NCI-H2107 treated with DMSO at 0.1 percent for 48 hours (cell line): ENCODE measurements at regions not wholly inside any gene's neighbourhood (a gene's known extent, or its start where the extent isn't known, plus 50 kb on each side); places are given as distances from the start of the nearest gene placed in this dataset.
A peak's percentile ranks its signal among the peaks of the same experiment; 100 is the strongest.
"Not testable (repeated sequence)": the region's sequence is repeated elsewhere in the genome, so short reads cannot be mapped to it uniquely, and the experiment has no call there.

Experiments
- DNase-seq: peaks from one replicate; lab custom pipeline; 2025; ENCODE audit not compliant: unreplicated experiment; lab: John Stamatoyannopoulos, UW

DNA sequence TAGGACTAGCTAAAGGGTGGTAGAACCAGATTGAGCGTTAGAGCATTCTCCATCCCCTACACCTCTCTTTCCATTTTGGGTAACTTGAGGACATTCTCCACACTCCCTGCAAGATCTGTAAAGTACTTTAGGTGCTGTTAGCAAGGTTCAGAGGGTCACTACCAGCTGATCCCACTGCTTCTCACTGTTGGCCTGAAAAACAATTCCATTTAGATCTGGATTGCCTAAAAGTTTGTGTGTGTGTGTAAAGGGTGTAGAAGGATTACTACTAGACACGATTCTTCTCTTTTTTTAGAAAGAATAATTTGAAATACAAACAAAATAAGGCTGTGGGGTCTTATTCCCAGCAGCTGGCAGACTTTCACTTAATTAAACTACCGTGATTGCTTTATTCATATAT, 95.1 kb upstream of the TMEM178A start:
- no peak for DNase-seq

DNA sequence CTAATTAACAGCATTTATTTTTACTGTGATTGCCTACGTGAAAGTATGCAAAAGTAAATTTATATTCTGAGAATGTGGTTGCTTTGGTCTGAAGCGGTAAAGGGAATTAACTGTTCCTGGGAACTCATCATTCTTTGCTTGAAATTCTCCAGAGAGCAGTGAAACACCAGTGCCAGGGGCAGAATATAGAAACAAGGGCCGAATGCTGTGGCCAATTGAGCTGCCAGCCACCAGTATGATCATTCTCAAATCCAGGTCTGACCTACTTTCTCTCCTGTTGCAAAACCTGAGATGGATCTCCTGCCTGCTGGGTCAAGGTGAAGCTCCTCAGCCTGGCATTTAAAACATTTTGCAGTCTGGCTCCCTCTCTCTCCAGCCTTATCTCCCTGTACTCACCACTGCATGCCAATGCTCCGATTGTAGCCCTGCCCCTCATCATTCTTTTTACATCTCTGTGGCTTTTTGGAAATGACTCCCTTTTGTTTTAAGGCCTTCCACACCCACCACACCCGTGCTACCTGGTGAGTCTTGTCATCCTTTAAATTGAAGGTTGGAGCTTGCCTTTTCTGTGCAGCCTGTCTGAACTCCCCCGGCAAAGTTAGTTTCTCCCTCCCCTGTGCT, 94.5 kb upstream of the TMEM178A start:
- no peak for DNase-seq

DNA sequence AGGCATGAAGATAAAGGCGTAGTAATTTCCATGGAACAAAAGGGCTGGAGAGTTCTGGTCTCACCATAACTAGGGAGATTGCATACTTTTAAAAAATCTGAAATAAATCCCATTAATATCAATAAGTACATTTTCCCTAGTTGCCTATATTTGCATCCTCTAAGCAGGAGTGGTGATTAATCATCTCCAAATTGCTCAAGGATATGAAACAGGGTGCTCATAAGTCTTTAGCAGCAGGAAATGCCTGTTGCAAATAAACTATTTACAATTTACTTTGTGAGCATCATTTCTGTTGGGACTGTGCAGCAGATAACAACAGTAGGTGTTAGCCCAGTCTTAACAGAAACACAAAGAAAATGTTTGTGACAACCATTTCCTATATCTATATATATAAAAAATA, 92.4 kb upstream of the TMEM178A start:
- DNase-seq, result no peak

DNA sequence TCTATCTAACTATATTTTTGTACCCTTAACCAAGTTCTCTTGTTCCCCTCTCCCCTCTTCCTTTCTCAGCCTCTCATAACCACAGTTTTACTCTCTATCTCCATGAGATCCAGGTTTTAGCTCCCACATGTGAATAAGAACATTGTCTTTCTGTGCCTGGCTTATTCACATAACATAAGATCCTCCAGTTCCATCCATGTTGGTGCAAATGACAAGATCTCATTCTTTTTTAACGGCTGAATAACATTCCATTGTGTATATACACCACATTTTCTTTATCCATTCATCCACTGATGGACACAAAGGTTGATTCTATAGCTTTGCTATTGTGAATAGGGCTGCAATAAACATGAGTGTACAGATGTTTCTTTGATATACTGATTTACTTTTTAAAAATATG, 83.9 kb upstream of the TMEM178A start:
- DNase-seq, result no peak

DNA sequence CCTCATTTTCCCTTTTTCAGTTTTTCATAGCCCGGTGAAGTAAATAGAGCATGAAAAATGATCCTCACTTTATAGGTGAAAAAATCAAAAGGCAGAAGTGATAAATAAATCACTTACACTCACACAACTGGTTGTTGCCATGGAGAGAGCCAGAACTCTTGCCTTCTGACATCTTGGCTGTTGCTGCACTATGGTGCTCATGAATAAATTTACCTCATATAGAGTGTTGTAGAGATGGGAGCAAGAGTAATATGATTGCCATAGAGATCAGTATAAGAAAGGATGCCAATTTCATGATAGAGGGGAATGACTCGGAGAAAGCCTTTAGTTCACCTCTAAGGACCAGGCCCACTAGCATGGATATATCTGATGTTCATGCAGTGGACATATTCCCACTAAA, 82.5 kb upstream of the TMEM178A start:
- no peak for DNase-seq

DNA sequence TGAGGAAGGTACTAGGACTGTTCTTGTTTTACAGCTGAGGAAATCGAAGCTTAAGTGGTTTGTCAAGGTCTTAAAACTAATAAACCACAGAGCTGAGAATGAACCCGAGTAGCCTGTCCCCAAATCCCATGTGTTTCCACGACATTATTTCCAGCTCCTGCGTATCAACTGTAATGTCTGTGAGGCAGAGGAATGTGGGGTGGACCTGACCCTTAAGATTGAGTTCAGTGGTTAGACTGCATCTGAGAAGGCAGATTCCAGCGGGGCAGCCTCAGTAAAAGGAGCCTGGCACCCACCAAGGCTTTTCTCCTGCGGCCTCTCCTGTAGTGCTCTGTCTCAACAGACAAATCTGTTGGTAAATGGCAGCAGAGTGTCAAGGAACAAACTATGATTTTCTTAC, 81.9 kb upstream of the TMEM178A start:
- DNase-seq, result no peak

DNA sequence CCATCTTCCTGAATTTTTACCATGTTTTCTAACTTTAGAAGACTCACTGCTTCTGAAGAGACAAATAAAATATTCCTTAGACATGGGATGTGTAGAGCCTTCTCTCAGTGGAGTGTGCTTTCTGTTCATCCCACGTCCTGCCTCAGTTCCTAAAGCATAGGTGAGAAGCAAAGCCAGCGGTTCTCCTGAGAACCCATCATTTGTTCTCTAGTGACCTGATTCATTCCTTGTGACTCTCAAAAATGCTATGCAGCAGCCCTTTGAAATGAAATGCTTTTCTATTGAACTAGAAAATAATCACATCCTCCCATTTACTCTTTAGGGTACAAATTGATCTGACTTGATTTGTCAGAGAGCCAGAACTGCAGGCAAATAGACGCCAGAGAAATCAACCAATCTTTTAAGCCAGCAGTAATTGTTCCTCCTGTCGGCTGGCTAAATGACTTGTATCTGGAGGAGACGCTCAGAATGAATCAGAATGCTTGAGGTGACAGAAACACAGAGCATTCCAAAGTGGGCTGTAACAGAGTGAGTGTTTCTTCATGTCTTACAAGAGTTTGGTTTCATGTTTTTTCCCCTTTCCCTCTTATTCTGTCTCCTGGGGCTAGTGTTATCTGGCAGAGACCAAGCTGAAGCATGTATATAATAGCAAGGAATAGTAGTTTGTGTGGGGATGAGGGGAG, 81.3 kb upstream of the TMEM178A start:
- no peak for DNase-seq

DNA sequence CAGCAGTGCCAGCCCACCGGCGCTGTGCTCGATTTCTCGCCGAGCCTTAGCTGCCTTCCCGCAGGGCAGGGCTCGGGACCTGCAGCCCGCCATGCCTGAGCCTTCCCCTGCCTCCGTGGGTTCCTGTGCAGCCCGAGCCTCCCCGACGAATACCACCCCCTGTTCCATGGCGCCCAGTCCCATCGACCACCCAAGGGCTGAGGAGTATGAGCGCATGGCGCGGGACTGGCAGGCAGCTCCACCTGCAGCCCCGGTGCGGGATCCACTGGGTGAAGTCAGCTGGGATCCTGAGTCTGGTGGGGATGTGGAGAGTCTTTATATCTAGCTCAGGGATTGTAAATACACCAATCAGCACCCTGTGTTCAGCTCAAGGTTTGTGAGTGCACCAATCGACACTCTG, 80.2 kb upstream of the TMEM178A start:
- not testable (repeated sequence) for DNase-seq

DNA sequence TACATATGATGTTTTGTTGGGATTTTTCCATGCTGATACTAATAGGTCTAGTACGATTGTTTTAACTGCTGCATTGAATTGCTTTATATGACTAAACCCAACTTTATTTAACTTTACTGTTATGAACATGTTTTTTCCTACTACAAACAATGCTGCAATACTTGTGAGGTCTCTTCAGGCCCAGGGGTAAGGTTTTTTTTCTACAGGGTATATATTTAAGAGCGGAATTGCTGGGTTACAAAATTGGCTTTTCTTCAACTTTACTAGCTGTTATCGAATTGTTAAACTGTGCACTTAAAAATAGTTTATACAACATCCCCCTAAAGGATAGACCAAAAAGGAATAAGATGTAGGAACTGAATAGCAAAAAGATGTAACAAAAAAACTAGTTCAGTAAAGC, 78.5 kb upstream of the TMEM178A start:
- no peak for DNase-seq

DNA sequence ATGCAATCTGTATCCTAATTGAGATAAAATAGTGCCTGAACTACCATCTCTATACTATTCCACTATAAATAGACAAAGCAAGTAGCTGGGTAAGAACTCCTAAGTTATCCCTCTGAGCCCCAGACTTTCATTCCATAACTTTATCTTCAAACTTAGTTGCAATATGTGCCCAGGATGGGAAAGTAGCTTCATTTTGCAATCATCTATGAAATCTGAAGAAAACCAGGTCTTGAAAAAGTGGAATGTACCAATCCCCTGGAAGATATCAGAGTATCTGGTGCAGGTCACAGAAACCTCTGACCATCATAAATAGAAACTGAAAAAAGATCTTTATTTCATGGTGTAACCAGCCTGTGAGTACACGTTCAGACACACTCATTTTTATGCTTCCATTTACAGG, 78.1 kb upstream of the TMEM178A start:
- no peak for DNase-seq

DNA sequence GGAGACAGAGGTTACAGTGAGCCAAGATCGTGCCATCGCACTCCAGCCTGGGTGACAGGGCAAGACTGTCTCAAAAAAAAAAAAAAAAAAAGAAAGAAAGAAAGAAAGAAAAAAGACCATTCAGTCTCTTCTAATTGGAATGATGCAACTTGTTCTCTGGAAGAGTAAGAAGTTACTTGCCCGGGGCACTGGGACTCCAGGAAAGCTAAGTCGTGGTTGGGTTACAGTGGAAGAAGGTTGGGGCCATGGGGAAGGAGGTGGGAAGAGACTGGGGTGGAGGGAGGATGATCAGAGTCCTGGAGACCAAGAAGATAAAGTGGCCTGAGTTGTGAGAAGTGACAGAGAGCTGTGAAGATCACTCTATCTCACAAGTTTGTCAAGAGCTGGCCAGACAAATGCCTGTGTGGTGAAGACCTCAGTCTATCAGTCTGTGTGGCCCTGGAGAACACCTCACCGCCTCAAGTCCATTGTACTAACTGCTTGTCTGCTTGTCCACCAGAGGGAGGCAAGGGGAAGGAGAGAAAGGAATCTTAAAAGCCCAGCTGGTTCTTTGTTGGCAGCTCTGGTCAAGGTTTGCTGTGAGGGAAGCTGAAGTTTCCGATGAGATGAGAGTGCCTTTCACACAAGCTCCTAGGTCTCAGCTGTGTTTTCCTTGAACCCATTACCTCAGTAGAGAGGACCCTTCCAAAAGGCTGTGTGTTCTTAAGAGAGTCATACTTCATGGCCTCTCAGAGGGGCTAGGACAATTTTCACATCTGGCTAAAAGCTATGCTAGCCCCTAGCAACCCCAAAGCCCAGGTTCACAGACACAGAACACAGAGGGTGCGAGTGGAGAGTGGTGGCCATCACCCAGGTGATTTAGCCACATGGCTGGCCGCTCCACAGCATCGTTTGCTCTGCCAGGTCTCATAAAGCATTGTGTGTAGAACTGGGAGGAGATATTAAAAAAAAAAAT, 72.0 kb upstream of the TMEM178A start:
- peak; percentile 43 for DNase-seq

DNA sequence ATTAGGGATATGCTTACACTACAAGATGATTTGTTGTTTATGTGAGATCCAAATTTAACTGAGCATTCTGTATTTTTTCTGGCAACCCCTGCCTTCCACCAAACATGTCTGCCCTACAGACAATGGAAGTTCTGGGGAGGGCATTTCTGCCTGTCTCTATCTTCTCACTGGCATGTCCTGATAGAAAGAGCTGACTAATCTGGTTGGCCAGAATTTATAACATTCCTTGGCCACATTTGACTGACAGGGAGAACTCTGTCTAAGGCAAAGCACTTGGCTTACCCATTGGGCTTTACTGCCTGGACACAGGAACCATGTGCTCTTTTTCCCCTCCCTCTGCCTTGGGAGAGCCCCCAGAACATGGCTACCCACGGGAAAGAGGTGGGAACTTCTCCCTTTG, 70.6 kb upstream of the TMEM178A start:
- no peak for DNase-seq

DNA sequence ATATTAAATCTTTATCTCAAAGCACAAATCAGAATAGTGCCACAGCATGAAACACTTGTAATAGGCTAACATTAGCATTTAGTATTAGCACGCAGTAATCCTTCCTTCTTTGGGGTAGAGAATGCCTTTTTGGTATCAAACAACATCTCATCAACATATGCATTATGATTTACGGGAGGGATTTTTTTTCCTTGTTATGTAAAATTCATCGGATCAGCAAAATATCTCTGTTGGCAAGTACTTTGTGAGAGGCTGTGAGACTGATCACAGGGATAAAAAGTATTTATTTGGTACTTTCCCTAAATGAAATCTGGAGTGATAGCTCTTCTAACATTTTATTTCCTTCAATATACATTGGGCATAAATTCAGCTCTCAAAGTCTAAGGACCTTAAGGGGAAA, 68.4 kb upstream of the TMEM178A start:
- DNase-seq, result no peak

DNA sequence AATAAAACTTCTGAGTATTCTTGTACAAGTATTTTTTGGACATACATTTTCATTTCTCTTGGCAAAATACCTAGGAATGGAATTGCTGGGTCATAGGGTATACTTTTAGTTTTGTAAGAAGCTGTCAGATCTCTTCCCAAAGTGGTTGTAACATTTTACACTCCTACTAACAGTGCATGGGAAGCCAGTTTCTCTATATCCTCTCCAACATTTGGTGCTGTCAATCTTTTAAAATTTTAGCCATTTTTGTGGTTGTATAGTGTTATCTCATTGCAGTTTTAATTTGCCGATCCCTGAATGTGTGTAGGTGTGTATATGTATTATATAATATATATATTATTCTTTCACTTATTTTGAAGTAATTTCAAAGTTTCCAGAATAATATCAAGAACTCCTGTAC, 63.1 kb upstream of the TMEM178A start:
- DNase-seq, result no peak

DNA sequence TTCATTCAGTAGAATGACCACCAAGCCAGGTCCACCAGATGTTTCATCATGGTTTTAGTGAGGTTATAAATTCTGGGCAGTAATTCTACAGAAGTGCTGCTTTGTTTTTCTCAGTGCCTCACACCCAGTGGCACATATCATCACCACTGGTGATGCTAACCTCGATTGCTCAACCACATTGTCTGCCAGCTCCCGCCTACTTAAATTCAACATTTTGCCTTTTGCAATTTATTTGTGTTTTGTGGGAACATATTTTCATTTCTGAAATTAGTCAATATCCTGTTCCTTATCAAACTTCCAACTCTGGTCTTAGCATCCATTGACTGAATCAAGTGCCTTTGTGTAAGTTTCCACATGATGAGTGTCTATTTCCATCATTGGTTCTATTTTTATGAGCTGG, 62.3 kb upstream of the TMEM178A start:
- DNase-seq, result no peak

DNA sequence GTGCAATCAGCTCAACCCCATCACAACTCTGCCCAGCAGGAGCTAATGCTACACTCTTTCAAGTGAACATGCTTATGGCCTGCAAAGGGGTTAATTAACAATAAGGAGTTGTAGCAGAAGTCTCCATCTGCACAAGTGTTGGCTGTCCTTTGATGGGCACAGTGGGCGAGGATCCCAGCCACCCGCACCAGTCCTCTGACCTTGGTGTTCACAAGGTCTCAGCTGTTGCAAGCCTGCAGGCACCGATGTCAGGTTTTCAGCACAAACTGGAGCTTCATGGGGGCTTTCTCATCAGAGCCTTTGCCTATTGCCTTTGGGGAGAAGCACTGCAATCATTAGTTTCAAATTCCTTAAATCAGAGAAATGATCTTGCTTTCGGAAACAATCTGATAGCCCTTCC, 60.9 kb upstream of the TMEM178A start:
- DNase-seq, result no peak

DNA sequence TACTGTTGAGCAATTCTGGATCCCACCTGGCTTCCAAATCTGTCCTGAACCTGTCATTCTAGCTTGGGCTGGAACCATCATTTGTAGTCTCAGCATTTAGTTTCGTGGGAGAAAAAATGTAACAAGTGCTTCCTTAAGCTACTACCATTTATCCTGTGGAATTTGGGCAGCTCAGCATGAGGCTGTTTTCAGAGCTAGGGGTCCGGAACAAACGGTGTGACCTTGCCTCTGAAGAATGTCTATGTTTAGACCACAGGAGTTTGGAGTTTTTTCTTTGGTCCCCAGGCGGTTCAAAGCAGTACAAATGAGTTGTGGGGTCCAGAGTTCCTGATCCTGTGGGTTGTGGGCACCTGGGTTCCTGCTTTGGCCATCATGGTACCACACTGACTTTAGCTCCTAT, 59.1 kb upstream of the TMEM178A start:
- no peak for DNase-seq

DNA sequence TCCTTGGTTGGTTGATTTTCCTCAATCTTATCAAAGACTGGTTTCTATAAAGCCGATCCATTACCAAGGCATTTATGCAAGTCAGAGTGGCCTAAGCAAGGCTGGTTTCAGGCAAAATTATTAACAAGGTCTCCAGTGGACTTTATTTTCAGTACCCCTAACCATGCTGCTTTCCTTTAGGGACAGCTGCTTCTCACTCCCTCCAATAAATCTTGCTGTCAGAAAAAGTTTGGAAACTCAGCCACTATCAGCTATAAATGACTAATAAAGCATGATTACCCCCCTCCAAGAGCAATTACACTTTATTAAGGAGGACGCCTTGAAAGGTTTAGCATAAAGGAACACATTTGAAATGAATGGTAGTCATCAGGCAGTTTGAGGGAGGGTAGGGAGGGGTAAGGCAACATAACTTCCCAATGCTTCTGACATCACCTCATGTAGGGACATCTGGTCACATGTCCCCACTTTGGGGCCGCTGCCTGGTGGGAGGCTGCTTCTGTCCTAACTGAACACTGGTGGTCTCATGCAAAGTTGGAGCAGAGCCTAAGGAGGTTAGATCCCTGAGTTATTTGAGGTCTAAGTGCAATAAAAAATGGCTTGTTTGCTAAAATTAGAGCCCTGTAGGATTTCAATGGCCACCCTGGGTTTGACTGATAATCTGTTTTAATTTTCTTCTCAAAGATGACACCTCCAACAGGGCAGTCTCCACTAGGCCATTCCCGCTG, 58.0 kb upstream of the TMEM178A start:
- DNase-seq, result no peak

DNA sequence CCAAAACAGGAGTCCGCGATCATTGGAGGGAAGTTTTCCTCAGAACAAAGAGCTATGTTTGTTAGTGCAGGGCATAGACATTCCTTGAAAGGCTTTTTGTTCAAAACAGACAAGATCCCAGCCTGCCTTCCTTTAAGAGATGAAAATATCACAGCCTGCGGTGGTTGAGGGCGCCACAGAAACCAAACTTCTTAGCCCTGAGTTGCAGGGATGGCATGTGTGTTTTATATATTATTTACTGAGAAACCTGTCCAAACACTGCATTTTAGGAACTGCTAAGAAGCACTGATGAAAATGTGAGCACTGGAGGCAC, 57.5 kb upstream of the TMEM178A start:
- no peak for DNase-seq

DNA sequence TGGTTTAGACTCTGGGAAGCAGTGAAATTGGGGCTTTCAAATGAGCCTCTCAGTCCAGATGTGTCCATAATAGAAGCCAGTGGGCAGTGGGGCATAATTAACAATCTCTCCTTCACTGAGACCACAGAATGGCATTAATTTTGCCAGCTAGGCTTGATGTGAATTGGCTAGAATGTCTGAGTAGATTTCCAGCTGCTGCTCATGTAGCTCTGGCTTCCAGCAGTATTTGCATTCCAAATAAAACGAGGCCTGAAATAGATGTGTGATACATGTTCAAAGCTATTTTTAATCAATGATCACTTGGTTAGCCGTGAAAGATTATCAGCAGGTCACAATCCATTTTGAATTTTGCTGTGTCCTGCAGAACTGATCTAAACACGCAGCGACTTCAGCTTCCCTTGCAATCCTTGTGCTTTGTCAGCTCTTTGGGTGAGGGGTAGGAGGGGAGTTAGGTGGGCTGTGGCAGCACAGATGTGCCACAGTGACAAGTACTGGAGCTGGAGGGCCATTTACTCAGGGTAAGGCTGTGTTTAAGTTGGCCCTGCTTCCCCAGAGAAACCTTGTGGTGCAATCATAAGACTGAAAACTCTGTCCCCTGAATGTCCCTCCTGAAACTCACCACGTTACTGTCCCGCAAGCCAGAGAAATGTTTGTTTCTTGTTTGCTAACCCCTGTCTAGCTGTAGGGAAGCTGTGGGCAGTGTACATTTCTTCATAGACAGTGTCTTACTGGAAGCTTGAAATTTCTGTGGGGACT, 56.9 kb upstream of the TMEM178A start:
- no peak for DNase-seq

DNA sequence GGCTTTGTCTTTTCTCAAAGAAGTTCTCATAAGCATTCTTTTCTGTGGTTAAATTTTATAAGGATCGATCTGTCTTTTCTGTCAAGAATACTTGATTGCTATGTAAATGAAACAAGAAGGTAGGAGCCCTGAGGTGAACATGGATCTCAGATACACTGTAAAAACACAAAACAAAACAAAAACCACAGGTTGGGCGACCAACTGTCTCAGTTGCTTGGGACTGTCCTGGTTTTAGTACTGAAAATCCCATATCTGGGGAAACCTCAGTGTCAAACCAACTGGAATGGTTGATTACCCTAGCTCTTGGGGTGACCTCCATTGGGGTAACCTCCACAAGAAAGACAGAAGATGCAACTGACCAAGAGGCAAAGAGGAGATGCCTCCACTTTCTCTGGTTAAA, 55.8 kb upstream of the TMEM178A start:
- DNase-seq, result no peak
